HUES48 (cell line): ENCODE measurements at regions not wholly inside any gene's neighbourhood (a gene's known extent, or its start where the extent isn't known, plus 50 kb on each side); places are given as distances from the start of the nearest gene placed in this dataset.
"Not testable (repeated sequence)": the region's sequence is repeated elsewhere in the genome, so short reads cannot be mapped to it uniquely, and the experiment has no call there.

Experiments used
- H3K27ac ChIP-seq: one replicate; pipeline ENCODE4 v1.7.0; 2013; ENCODE audit warnings: low read depth, low read length, inconsistent platforms
- H3K27me3 ChIP-seq: 2 replicates; pipeline ENCODE4 v1.6.1; 2013; ENCODE audit warnings: mild to moderate bottlenecking, low read length; ENCODE audit not compliant: control insufficient read depth, insufficient read depth
- H3K36me3 ChIP-seq: 2 replicates; pipeline ENCODE4 v1.6.1; 2013; ENCODE audit warnings: low read length; ENCODE audit not compliant: control insufficient read depth, insufficient read depth
- H3K4me1 ChIP-seq: 2 replicates; pipeline ENCODE4 v1.6.1; 2013; ENCODE audit warnings: mild to moderate bottlenecking, low read length; ENCODE audit not compliant: control insufficient read depth, insufficient read depth
- H3K4me3 ChIP-seq: 2 replicates; pipeline ENCODE4 v1.5.1; 2013; ENCODE audit warnings: mild to moderate bottlenecking, low read depth, low read length
- H3K9ac ChIP-seq: 2 replicates; pipeline ENCODE4 v1.6.1; 2013; ENCODE audit warnings: mild to moderate bottlenecking, low read depth, low read length, moderate library complexity
- H3K9me3 ChIP-seq: 2 replicates; pipeline ENCODE4 v1.6.1; 2013; ENCODE audit warnings: low read length; ENCODE audit not compliant: control insufficient read depth, insufficient read depth

GRCh38 chr1:239125027-239125426 is 261.3 kb upstream of the CHRM3 start:
- Histone ChIP-seq H3K27me3 (no peaks in the 10 kb centered on the region), H3K36me3 (no peaks in the 10 kb centered on the region), H3K4me3 (no peak overlapping the region), H3K27ac (peak overlapping the region; percentile 86), H3K9me3 (no peaks in the 10 kb centered on the region), H3K4me1 (peaks cover 53% of the 10 kb centered on the region), H3K9ac (no peak overlapping the region)

GRCh38 chr1:239123260-239123659 is 263.1 kb upstream of the CHRM3 start:
- Histone ChIP-seq H3K9ac (no peak overlapping the region), H3K27me3 (no peaks in the 10 kb centered on the region), H3K36me3 (no peaks in the 10 kb centered on the region), H3K4me1 (peaks cover 56% of the 10 kb centered on the region), H3K4me3 (no peak overlapping the region), H3K9me3 (no peaks in the 10 kb centered on the region), H3K27ac (no peak overlapping the region)

GRCh38 chr1:239112101-239112935 is 274.1 kb upstream of the CHRM3 start:
- Histone ChIP-seq H3K36me3 (no peaks in the 10 kb centered on the region), H3K27ac (no peak overlapping the region), H3K4me1 (peaks cover 20% of the 10 kb centered on the region), H3K27me3 (no peaks in the 10 kb centered on the region), H3K9me3 (no peaks in the 10 kb centered on the region), H3K4me3 (no peak overlapping the region), H3K9ac (no peak overlapping the region)

GRCh38 chr1:239107676-239108075 is 278.7 kb upstream of the CHRM3 start:
- no peaks in the 10 kb centered on the region for H3K27me3 ChIP-seq
- H3K9ac ChIP-seq: no peak overlapping the region
- H3K4me1 ChIP-seq: peaks cover 32% of the 10 kb centered on the region
- H3K27ac ChIP-seq: peak overlapping the region; percentile 57
- no peaks in the 10 kb centered on the region for H3K36me3 ChIP-seq
- no peak overlapping the region for H3K4me3 ChIP-seq
- no peaks in the 10 kb centered on the region for H3K9me3 ChIP-seq

GRCh38 chr1:239106689-239107088 is 279.7 kb upstream of the CHRM3 start:
- Histone ChIP-seq H3K4me3 (peak overlapping the region; percentile 29; the same call in 1 of the 2 replicates), H3K27ac (peak overlapping the region; percentile 57), H3K9ac (peak overlapping the region; percentile 31; the same call in 1 of the 2 replicates), H3K4me1 (peaks cover 28% of the 10 kb centered on the region)
- H3K27me3 ChIP-seq, H3K36me3 ChIP-seq, H3K9me3 ChIP-seq: not testable (repeated sequence)

GRCh38 chr1:239098400-239099037 is 287.8 kb upstream of the CHRM3 start:
- no peaks in the 10 kb centered on the region; the same call in 1 of the 2 replicates for H3K4me1 ChIP-seq
- no peak overlapping the region for H3K27ac ChIP-seq
- no peaks in the 10 kb centered on the region for H3K27me3 ChIP-seq
- H3K9ac ChIP-seq: no peak overlapping the region
- H3K9me3 ChIP-seq: no peaks in the 10 kb centered on the region
- H3K36me3 ChIP-seq: no peaks in the 10 kb centered on the region
- no peak overlapping the region for H3K4me3 ChIP-seq

GRCh38 chr1:239091537-239091936 is 294.8 kb upstream of the CHRM3 start:
- H3K36me3 ChIP-seq: no peaks in the 10 kb centered on the region
- H3K4me3 ChIP-seq: no peak overlapping the region
- H3K9me3 ChIP-seq: no peaks in the 10 kb centered on the region

GRCh38 chr1:239084459-239085080 is 301.8 kb upstream of the CHRM3 start:
- Histone ChIP-seq H3K9ac (no peak overlapping the region), H3K4me3 (no peak overlapping the region), H3K27ac (no peak overlapping the region), H3K27me3 (no peaks in the 10 kb centered on the region), H3K36me3 (no peaks in the 10 kb centered on the region), H3K9me3 (peaks cover 7% of the 10 kb centered on the region), H3K4me1 (no peaks in the 10 kb centered on the region)

More at GRCh38 chr1:239091537-239091936, 294.8 kb upstream of the CHRM3 start:
- H3K27ac ChIP-seq: no peak overlapping the region
- H3K9ac ChIP-seq: no peak overlapping the region
- no peaks in the 10 kb centered on the region; the same call in 1 of the 2 replicates for H3K4me1 ChIP-seq
- no peaks in the 10 kb centered on the region for H3K27me3 ChIP-seq

GRCh38 chr1:239081947-239082346 is 304.4 kb upstream of the CHRM3 start:
- H3K9ac ChIP-seq, H3K9me3 ChIP-seq, H3K27me3 ChIP-seq, H3K4me1 ChIP-seq, H3K36me3 ChIP-seq, H3K4me3 ChIP-seq, H3K27ac ChIP-seq: not testable (repeated sequence)

- H3K27ac ChIP-seq: no peak overlapping the region
- no peak overlapping the region for H3K4me3 ChIP-seq
- no peaks in the 10 kb centered on the region for H3K9me3 ChIP-seq
- H3K27me3 ChIP-seq: no peaks in the 10 kb centered on the region
- no peaks in the 10 kb centered on the region for H3K36me3 ChIP-seq
- no peaks in the 10 kb centered on the region for H3K4me1 ChIP-seq
- no peak overlapping the region for H3K9ac ChIP-seq
These were observed 318.9 kb upstream of the CHRM3 start for GRCh38 chr1:239067480-239067879.

GRCh38 chr1:239067058-239067457 is 319.3 kb upstream of the CHRM3 start:
- Histone ChIP-seq H3K4me3 (no peak overlapping the region), H3K27ac (no peak overlapping the region), H3K4me1 (peaks cover under 1% of the 10 kb centered on the region; the same call in 1 of the 2 replicates), H3K9me3 (no peaks in the 10 kb centered on the region), H3K36me3 (no peaks in the 10 kb centered on the region), H3K27me3 (no peaks in the 10 kb centered on the region), H3K9ac (no peak overlapping the region)
